Heart left ventricle (tissue), 16 donors: ENCODE measurements at regions not wholly inside any gene's neighbourhood (a gene's known extent, or its start where the extent isn't known, plus 50 kb on each side); places are given as distances from the start of the nearest gene placed in this dataset.

ENCODE experiments used
- ATAC-seq, 4 donors: fragments of 200-7000 bp; cut with Tn5 transposase; one replicate each; pipeline ENCODE4 v1.9.1; 2020 to 2022; ENCODE audit warnings: moderate library complexity in 4 of 4, mild to moderate bottlenecking in 3 of 4, moderate number of reproducible peaks in 1 of 4
- DNase-seq, 5 donors: peaks; one replicate each; pipeline ENCODE4 v3.0.0-alpha.2; 2020
- H3K27ac ChIP-seq, 12 donors: fragments of 200-600 bp; sonication (generic) in 4 of 12; one replicate each; pipeline versions ENCODE4 v1.5.0 to v1.8.0; 2016 to 2022; ENCODE audit warnings: mild to moderate bottlenecking in 2 of 12
- H3K27me3 ChIP-seq, 9 donors: fragments of 200-600 bp; sonication (generic) in 2 of 9; one replicate each; pipeline versions ENCODE4 v1.5.1 to v1.8.0; 2016 to 2022; ENCODE audit warnings: mild to moderate bottlenecking in 3 of 9
- H3K36me3 ChIP-seq, 9 donors: fragments of 200-600 bp; sonication (generic) in 2 of 9; one replicate each; pipeline versions ENCODE4 v1.5.0 to v1.8.0; 2018 to 2022; ENCODE audit warnings: mild to moderate bottlenecking in 2 of 9
- H3K4me1 ChIP-seq, 12 donors: fragments of 200-600 bp; sonication (generic) in 4 of 12; one replicate each; pipeline versions ENCODE4 v1.5.0 to v1.8.0; 2016 to 2022; ENCODE audit warnings: mild to moderate bottlenecking in 3 of 12
- H3K4me3 ChIP-seq, 12 donors: fragments of 200-600 bp; sonication (generic) in 4 of 12; one replicate each; pipeline versions ENCODE4 v1.5.0 to v1.8.0; 2017 to 2022; ENCODE audit warnings: mild to moderate bottlenecking in 9 of 12, moderate library complexity in 4 of 12
- H3K9me3 ChIP-seq, 12 donors: fragments of 200-600 bp; sonication (generic) in 4 of 12; one replicate each; pipeline versions ENCODE4 v1.5.0 to v1.8.0; 2016 to 2022; ENCODE audit warnings: mild to moderate bottlenecking in 1 of 12
- CTCF ChIP-seq, 12 donors: fragments of 200-600 bp; sonication (generic) in 4 of 12; IDR thresholded peaks; one replicate each; pipeline versions ENCODE4 v1.5.0 to v1.8.0; 2018 to 2022; ENCODE audit warnings: antibody characterized with exemption in 12 of 12, mild to moderate bottlenecking in 5 of 12
- POLR2A ChIP-seq, 2 donors: fragments of 450-650 bp; IDR thresholded peaks; one replicate each; pipeline ENCODE4 v1.6.1; 2017; ENCODE audit warnings: antibody characterized with exemption in 2 of 2, mild to moderate bottlenecking in 2 of 2, moderate library complexity in 2 of 2
- WGBS, 4 donors: extraction: QIAGEN DNeasy Blood & Tissue Kit in 2 of 4; methylation state at CpG; one replicate each; pipeline versions ENCODE4 v1.1.5 to v1.1.7; 2013 to 2018; 5-methylcytosine and 5-hydroxymethylcytosine counted together
- intact Hi-C, 10 donors: fragments of 100-400 bp; cut with DNase I; formaldehyde crosslinking; loops; one replicate each; pipeline versions ENCODE4 v1.11.1 to v1.14.2; 2022
- donor health status: ischemic (EF 13 %, LVEDD 7.1; RV severe dilation, severe dysfunction).
- donor health status: healthy with polysubstance abuse.
- donor health status: DM: no; HTN: yes; CAD: no.
- donor health status: DM: no; HTN: no; CAD: no.
- donor health status: ischemic (EF 25% LVEDD 6.9; RV normal size, moderate dysfunction).
- donor health status: ischemic (EF 25% LVEDD 5.7; RV mildly dilated, moderate dysfunction).
- donor health status: healthy.
- donor health status: DM: yes; HTN: yes; CAD: no.
- donor health status: ischemic (EF 35%, LVEDD 5.7; RV mildly dilated, moderate dysfunction).
- donor health status: nonischemic (EF 11% LVEDD 7.7; RV severe dilation, severe dysfunction).
- donor health status: DM: yes; HTN: yes; CAD: no.
- donor health status: PGD.
- donor health status: ischemic (EF 29% LVEDD 5.4; RV normal size, mild dysfunction).
- donor health status: nonischemic (EF 23%, LVEDD 6.1; RV moderate dilation, normal function).

GRCh38 chr5:133790898-133791297 is 177.5 kb downstream of the C5orf15 start:
- H3K4me1 ChIP-seq = no peaks in the 10 kb centered on the region
- TF ChIP-seq CTCF (IDR thresholded peaks at IDR 0.05) (no peak), POLR2A (IDR thresholded peaks at IDR 0.05) (no peak)
- H3K36me3 ChIP-seq = no peaks in the 10 kb centered on the region
- no peak overlapping the region for H3K4me3 ChIP-seq
- no peak for ATAC-seq
- DNase-seq = no peak
- 43 to 90% (median 85%) methylated on average over 1 of the region's 1 CpG for WGBS, 4 donors
- intact Hi-C loops = no loop called here
- H3K9me3 ChIP-seq = no peaks in the 10 kb centered on the region
- H3K27ac ChIP-seq = no peak overlapping the region
- H3K27me3 ChIP-seq = peaks cover 0 to 3% (median 0%) of the 10 kb centered on the region in 9 donors

GRCh38 chr5:133789428-133789827 is 177.1 kb upstream of the FSTL4 start:
- 87 to 96% (median 89%) methylated on average over 3 of the region's 3 CpGs for WGBS, 4 donors
- Histone ChIP-seq H3K27me3 (peaks cover 0 to 3% (median 0%) of the 10 kb centered on the region in 9 donors), H3K9me3 (no peaks in the 10 kb centered on the region), H3K27ac (no peak overlapping the region), H3K4me3 (no peak overlapping the region), H3K36me3 (no peaks in the 10 kb centered on the region), H3K4me1 (no peaks in the 10 kb centered on the region)
- no peak for TF ChIP-seq CTCF (IDR thresholded peaks at IDR 0.05)
- no peak for TF ChIP-seq POLR2A (IDR thresholded peaks at IDR 0.05)
- intact Hi-C loops = no loop called here
- ATAC-seq (no peak), DNase-seq (no peak)

- DNase-seq = no peak
- no peaks in the 10 kb centered on the region for H3K9me3 ChIP-seq
- no peak overlapping the region for H3K4me3 ChIP-seq
- no peak for ATAC-seq
- H3K27me3 ChIP-seq = peaks cover 0 to 3% (median 0%) of the 10 kb centered on the region in 9 donors
- no peak for TF ChIP-seq CTCF (IDR thresholded peaks at IDR 0.05)
- TF ChIP-seq POLR2A (IDR thresholded peaks at IDR 0.05) = no peak
- 91 to 98% (median 92%) methylated on average over 9 to 11 of the region's 11 CpGs for WGBS, 4 donors
- H3K4me1 ChIP-seq = no peaks in the 10 kb centered on the region
- H3K27ac ChIP-seq = no peak overlapping the region
- H3K36me3 ChIP-seq = no peaks in the 10 kb centered on the region
- intact Hi-C loops = no loop called here
Measured at GRCh38 chr5:133788121-133788520, 175.8 kb upstream of the FSTL4 start.

GRCh38 chr5:133786420-133786819 is 174.1 kb upstream of the FSTL4 start:
- ATAC-seq = no peak
- intact Hi-C loops = no loop called here
- no peak for DNase-seq

More at GRCh38 chr5:133786420-133786819, 174.1 kb upstream of the FSTL4 start:
- Histone ChIP-seq H3K36me3 (no peaks in the 10 kb centered on the region), H3K4me1 (no peaks in the 10 kb centered on the region), H3K27ac (no peak overlapping the region), H3K27me3 (peaks cover 0 to under 1% (median 0%) of the 10 kb centered on the region in 9 donors), H3K4me3 (no peak overlapping the region), H3K9me3 (no peaks in the 10 kb centered on the region)
- TF ChIP-seq POLR2A (IDR thresholded peaks at IDR 0.05) (no peak), CTCF (IDR thresholded peaks at IDR 0.05) (no peak)
- WGBS, 4 donors = 58 to 83% (median 62%) methylated on average over 4 of the region's 4 CpGs
